Osteoblast (primary cell): ENCODE measurements at regions not wholly inside any gene's neighbourhood (a gene's known extent, or its start where the extent isn't known, plus 50 kb on each side); places are given as distances from the start of the nearest gene placed in this dataset.
"Not testable (repeated sequence)": the region's sequence is repeated elsewhere in the genome, so short reads cannot be mapped to it uniquely, and the experiment has no call there.

Experiments
- DNase-seq: peaks from one replicate; pipeline ENCODE4 v3.0.0; 2011; ENCODE audit warnings: low spot score, mixed read lengths; ENCODE audit not compliant: insufficient read length; ENCODE audit errors: missing footprints
- H2AFZ ChIP-seq: 2 replicates; pipeline ENCODE4 v1.6.0; 2011; ENCODE audit warnings: mild to moderate bottlenecking, low read length
- H3K27ac ChIP-seq: 2 replicates; pipeline ENCODE4 v1.5.1; 2011; ENCODE audit warnings: mild to moderate bottlenecking, low read depth, low read length, moderate library complexity
- H3K27me3 ChIP-seq: 2 replicates; pipeline ENCODE4 v1.6.0; 2012; ENCODE audit warnings: mild to moderate bottlenecking, control low read depth, inconsistent platforms, low read length, moderate library complexity; ENCODE audit not compliant: insufficient read depth
- H3K36me3 ChIP-seq: 2 replicates; pipeline ENCODE4 v1.5.1; 2011; ENCODE audit warnings: mild to moderate bottlenecking, low read length, control low read depth, moderate library complexity; ENCODE audit not compliant: insufficient read depth
- H3K4me1 ChIP-seq: 2 replicates; pipeline ENCODE4 v1.5.1; 2011; ENCODE audit warnings: mild to moderate bottlenecking, low read length, control low read depth, moderate library complexity; ENCODE audit not compliant: insufficient read depth
- H3K4me2 ChIP-seq: 2 replicates; pipeline ENCODE4 v1.6.0; 2011; ENCODE audit warnings: mild to moderate bottlenecking, low read length; ENCODE audit not compliant: insufficient read depth
- H3K4me3 ChIP-seq: fragments of 200-600 bp; sonication (generic); 3 replicates; pipeline ENCODE4 v1.5.1; 2012; ENCODE audit warnings: mild to moderate bottlenecking, low read length, inconsistent platforms; ENCODE audit not compliant: insufficient read depth
- H3K79me2 ChIP-seq: 2 replicates; pipeline ENCODE4 v1.6.0; 2012; ENCODE audit warnings: mild to moderate bottlenecking, low read length, control low read depth, inconsistent platforms; ENCODE audit not compliant: insufficient read depth
- H3K9me3 ChIP-seq: 2 replicates; pipeline ENCODE4 v1.5.1; 2011; ENCODE audit warnings: low read depth, low read length, control low read depth
- H4K20me1 ChIP-seq: 2 replicates; pipeline ENCODE4 v1.6.0; 2012; ENCODE audit warnings: mild to moderate bottlenecking, low read length, control low read depth; ENCODE audit not compliant: insufficient read depth
- TF ChIP-seq, protein P1 (sequence below): IDR thresholded peaks from 2 replicates; pipeline ENCODE4 v1.5.1; 2011; ENCODE audit warnings: mild to moderate bottlenecking, low read depth, low read length, moderate library complexity; ENCODE audit errors: extremely low read depth

DNA sequence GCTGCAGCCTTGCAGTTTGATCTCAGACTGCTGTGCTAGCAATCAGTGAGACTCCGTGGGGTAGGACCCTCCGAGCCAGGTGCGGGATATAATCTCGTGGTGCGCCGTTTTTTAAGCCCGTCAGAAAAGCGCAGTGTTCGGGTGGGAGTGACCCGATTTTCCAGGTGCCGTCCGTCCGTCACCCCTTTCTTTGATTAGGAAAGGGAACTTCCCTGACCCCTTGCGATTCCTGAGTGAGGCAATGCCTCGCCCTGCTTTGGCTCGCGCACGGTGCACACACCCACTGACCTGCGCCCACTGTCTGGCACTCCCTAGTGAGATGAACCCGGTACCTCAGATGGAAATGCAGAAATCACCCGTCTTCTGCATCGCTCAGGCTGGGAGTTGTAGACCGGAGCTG is 203.2 kb downstream of the SNCAIP start:
- not testable (repeated sequence) for H3K36me3 ChIP-seq, H3K4me2 ChIP-seq, H3K9me3 ChIP-seq, H3K4me1 ChIP-seq, DNase-seq, H3K27ac ChIP-seq, H3K4me3 ChIP-seq, H4K20me1 ChIP-seq, H2AFZ ChIP-seq, H3K79me2 ChIP-seq, H3K27me3 ChIP-seq

DNA sequence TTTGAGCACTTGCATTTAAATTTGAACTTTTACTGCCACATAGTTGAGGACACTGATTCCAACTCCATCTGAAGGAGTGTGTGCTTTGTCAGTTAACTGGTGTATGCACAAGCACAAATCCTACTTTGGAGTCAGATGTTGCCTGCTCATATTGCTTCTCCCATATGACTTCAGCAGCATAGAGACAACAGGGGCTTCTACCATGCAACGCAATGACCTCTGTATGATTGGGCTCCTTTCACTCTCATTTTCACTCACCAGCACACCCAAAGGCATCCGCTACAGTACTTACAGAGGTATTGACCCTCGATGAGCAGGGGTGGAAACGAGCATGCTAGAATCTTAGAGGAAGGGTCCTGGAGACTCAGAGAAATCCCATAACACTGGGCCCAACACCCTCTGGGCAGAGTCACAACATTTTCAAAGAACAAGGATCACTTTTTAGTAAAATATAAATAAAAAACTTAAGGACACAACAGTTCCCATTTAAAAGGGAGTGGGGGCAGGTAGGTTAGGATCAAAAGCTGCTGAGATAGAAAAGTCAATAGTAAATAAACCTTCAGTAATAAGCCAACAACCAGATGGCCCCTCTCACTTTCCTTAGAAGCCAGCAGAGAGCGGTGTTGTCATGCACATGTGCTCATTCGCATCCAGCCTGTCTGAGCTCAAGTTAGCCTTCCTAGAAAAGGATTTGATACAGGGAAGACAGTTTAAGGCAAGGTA is 203.8 kb downstream of the SNCAIP start:
- Histone ChIP-seq H3K27me3 (no peaks in the 10 kb centered on the region), H3K4me3 (no peak overlapping the region), H3K4me2 (no peak overlapping the region), H4K20me1 (no peaks in the 10 kb centered on the region), H3K4me1 (no peaks in the 10 kb centered on the region), H3K36me3 (no peaks in the 10 kb centered on the region), H2AFZ (no peak overlapping the region), H3K27ac (no peak overlapping the region), H3K9me3 (no peaks in the 10 kb centered on the region), H3K79me2 (no peaks in the 10 kb centered on the region)
- peak; percentile 83 for DNase-seq
- TF ChIP-seq, protein P1, sequence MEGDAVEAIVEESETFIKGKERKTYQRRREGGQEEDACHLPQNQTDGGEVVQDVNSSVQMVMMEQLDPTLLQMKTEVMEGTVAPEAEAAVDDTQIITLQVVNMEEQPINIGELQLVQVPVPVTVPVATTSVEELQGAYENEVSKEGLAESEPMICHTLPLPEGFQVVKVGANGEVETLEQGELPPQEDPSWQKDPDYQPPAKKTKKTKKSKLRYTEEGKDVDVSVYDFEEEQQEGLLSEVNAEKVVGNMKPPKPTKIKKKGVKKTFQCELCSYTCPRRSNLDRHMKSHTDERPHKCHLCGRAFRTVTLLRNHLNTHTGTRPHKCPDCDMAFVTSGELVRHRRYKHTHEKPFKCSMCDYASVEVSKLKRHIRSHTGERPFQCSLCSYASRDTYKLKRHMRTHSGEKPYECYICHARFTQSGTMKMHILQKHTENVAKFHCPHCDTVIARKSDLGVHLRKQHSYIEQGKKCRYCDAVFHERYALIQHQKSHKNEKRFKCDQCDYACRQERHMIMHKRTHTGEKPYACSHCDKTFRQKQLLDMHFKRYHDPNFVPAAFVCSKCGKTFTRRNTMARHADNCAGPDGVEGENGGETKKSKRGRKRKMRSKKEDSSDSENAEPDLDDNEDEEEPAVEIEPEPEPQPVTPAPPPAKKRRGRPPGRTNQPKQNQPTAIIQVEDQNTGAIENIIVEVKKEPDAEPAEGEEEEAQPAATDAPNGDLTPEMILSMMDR = peak; percentile 84

DNA sequence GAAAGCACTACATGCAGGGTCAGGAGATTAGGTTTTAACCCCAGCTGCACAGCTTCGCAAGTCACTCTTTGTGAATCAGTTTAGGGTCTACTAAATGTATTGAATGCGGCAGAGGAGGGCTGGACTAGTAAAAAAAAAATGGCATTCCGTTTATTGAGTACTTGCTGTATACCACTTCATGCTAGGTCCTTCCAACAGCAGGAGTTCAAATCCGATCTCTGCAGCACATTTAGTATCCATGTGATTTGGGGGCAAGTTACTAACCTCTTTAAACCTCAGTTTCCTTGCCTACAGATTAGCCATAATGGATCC is 204.4 kb downstream of the SNCAIP start:
- TF ChIP-seq, protein P1 = no peak
- Histone ChIP-seq H3K27me3 (no peaks in the 10 kb centered on the region), H3K9me3 (no peaks in the 10 kb centered on the region), H3K79me2 (no peaks in the 10 kb centered on the region), H2AFZ (no peak overlapping the region), H3K4me3 (no peak overlapping the region), H4K20me1 (no peaks in the 10 kb centered on the region), H3K4me2 (no peak overlapping the region), H3K27ac (no peak overlapping the region), H3K4me1 (no peaks in the 10 kb centered on the region), H3K36me3 (no peaks in the 10 kb centered on the region)
- no peak for DNase-seq

DNA sequence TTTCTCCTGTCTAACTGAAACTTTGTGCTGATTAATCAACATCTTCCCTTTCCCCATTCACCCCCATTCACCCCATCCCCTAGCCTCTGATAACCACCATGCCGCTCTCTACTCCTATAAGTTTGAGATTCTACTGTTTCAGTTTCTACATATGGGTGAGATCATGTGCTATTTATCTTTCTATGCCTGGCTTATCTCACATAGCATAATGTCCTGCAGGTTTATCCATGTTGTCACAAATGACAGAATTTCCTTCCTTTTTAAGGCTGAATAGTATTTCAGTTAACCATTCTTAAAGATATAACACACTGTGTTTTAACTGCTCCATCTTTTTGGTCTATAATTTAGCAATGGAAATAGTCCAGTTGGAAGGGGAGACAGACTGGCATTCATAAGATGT is 205.1 kb downstream of the SNCAIP start:
- no peak for DNase-seq
- Histone ChIP-seq H4K20me1 (no peaks in the 10 kb centered on the region), H3K9me3 (no peaks in the 10 kb centered on the region), H3K79me2 (no peaks in the 10 kb centered on the region), H3K4me1 (no peaks in the 10 kb centered on the region), H3K4me3 (no peak overlapping the region), H3K27ac (no peak overlapping the region), H3K36me3 (no peaks in the 10 kb centered on the region), H3K27me3 (no peaks in the 10 kb centered on the region), H3K4me2 (no peak overlapping the region), H2AFZ (no peak overlapping the region)
- TF ChIP-seq, protein P1 = no peak
